ENCODE measurements at regions not wholly inside any gene's neighbourhood (a gene's known extent, or its start where the extent isn't known, plus 50 kb on each side); places are given as distances from the start of the nearest gene placed in this dataset.

- TF ChIP-seq CTCF (IDR thresholded peaks at IDR 0.05) (no peak), POLR2A (IDR thresholded peaks at IDR 0.05) (no peak)
These were observed 61.3 kb upstream of the XPA start for GRCh38 chr9:97758334-97758916.

Data from lower leg skin (tissue), 3 donors.